Activated CD8-positive, alpha-beta memory T cell treated with anti-CD3 and anti-CD28 coated beads for 4 hours (primary cell): ENCODE measurements at regions not wholly inside any gene's neighbourhood (a gene's known extent, or its start where the extent isn't known, plus 50 kb on each side); places are given as distances from the start of the nearest gene placed in this dataset.
"Not testable (repeated sequence)": the region's sequence is repeated elsewhere in the genome, so short reads cannot be mapped to it uniquely, and the experiment has no call there.

Experiments
- DNase-seq, 2 donors: peaks; one replicate each; pipeline ENCODE4 v3.0.0-alpha.2; 2020; ENCODE audit warnings: low read depth in 2 of 2

- DNase-seq: no peak
These were observed 51.8 kb upstream of the AGR3 start for GRCh38 chr7:16933296-16934279.

DNA sequence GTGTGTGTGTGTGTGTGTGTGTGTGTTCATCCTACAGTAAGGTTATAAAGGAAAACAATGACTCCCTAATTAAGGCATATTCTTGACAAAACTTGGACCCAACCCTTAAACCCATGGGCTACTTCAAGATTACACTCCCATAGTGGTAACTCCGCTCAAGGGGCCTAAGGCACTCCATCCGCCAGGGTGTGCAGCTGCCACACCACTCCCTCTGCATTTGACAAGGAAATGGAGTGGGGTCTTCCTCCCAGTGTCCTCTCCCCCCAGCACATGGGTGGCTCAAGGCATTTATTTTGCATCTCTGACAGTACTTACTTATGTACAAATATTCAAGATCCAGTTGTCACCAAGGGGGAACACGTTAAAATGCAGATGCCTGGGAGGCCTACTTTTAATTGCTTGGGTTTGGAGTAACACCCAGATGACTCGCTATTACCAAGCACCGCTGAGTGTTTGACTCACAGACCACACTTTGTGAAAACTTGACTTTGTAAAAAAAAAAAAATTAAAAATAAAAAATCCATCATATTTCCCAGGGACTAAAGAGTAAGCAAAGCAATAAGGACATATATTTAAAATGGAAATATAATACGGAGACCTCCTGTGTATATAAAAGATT is 53.0 kb upstream of the AGR3 start:
- DNase-seq: no peak

GRCh38 chr7:16935341-16935735 is 53.6 kb upstream of the AGR3 start:
- DNase-seq: no peak

DNA sequence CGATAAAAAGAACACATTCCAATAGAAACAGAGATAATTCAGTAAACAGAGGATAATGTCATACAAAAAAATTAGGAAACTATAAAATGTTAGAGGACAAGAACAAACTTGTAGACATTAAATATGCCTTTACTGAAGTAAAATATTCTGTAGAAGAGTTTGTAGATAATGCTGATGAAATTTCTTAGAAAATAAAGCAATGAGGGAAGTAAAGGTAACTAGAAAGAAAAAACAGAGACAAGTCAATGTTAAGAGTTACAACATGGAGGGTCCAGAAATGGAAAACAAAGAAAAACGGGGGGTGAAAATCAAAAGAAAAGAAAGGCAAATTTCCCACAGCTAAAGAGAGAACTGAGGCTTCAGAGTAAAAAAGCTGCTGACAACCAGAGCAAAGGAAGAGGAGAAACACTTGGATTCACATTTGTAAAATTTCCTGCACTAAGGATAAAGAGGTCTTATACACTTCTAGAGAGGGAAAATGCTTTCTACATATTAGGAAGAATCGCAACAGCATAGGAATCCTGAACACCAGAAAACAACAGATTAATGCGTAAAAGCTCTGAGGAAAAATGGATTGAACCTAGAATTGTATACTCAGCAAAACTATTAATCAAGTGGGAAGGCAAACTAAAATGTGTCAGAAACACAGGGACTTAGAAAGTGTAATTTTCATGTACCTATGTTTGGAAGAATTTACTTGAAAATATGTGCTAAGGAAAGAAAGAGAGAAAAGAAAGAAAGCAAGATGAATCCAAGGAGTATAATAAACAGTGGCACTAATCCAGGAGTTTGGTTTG is 55.0 kb upstream of the AGR3 start:
- no peak for DNase-seq

DNA sequence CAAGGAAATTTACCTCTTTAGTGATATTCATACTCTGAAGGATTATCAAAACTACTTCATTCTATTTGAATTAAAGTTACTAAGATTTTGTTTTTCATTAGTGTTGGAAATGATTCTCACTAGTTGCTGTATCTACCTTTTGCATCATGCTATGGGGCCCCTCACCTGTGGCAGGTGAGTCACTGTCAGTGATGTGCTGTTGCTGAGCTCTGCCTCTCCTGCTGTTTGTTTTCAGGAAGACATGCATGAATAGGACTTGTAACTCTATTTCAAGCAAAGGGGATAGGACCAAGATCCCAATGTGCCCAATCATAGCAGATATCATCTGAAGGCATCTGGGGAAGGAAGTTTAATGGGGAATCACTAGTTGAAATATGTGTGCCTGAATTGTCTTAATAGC is 57.4 kb upstream of the AGR3 start:
- DNase-seq: no peak

- no peak for DNase-seq
These were observed 59.0 kb upstream of the AGR3 start for GRCh38 chr7:16940776-16941175.

DNA sequence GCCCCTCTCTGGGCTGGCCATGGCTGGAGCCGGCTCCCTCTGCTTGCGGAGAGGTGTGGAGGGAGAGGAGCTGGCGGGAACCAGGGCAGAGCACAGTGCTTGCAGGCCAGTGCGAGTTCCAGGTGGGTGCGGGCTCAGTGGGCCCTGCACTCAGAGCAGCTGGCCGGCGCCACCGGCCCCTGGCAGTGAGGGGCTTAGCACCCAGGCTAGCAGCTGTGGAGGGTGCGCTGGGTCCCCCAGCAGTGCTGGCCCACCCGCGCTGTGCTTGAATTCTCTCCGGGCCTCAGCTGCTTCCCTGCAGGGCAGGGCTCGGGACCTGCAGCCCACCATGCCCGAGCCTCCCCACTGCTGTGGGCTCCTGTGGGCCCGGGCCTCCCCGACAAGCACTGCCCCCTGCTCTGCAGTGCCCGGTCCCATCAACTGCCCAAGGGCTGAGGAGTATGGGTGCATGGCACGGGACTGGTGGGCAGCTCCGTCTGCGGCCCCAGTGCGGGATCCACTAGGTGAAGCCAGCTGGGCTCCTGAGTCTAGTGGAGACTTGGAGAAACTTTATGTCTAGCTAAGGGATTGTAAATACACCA is 61.2 kb upstream of the AGR3 start:
- DNase-seq: no peak

- DNase-seq: no peak
These were observed 63.2 kb upstream of the AGR3 start for GRCh38 chr7:16944936-16945335.

GRCh38 chr7:16945372-16945771 is 63.6 kb upstream of the AGR3 start:
- DNase-seq: no peak

DNA sequence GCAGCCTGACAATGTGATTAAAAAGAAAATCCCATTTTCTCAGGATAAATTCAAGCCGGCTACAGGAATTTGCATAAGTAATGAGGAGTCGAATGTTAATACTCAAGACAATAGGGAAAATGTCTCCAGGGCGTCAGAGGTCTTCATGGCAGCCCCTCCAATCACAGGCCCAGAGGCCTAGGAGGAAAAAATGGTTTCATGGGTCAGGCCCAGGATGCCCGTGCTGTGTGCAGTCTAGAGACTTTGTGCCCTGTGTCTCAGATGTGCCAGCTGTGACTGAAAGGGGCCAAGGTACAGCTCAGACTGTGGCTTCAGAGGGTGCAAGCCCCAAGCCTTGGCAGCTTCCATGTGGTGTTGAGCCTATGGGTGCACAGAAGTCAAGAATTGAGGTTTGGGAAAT is 66.3 kb upstream of the AGR3 start:
- not testable (repeated sequence) for DNase-seq

DNA sequence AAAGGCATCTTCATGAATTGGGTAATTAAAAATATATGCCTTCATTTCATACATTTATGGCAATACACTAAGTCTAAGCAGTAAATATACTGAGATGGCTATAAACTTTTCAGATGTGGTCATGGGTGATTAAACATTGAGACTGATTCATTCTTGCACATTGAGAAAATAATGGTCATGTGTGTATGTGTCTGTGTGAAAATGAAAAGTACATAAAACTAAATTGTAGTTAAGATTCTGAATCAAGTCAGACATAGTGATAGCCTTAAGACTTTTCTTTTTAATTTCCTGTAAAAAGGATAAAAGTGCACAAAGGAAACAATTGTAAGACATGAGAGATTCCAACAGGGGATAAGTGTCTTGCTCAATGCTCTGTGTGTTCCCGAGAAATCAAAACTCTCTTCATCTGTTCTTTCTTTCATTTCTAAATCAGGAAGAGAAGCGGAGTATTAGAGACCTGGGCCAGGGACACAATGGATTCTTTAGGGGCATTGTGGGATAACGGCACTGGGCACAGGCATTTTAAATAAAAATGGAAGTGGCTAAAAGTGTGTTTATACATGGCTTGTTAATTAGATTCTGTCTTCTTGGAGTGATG is 69.8 kb upstream of the AGR3 start:
- no peak for DNase-seq

GRCh38 chr7:16954321-16954720 is 72.5 kb upstream of the AGR3 start:
- no peak for DNase-seq

DNA sequence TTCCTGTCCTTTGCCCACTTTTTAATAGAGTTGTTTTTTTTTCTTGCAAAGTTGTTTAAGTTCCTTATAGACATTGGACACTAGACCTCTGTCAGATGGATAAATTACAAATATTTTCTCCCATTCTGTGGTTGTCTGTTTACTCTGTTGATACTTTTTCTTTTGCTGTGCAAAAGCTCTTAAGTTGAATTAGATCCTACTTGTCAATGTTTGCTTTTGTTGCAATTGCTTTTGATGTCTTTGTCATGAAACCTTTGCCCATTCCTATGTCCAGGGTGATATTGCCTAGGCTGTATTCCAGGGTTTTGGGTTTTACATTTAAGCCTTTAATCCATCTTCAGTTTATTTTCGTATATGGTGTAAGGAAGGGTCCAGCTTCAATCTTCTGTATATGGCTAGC is 76.9 kb upstream of the AGR3 start:
- DNase-seq: no peak

DNA sequence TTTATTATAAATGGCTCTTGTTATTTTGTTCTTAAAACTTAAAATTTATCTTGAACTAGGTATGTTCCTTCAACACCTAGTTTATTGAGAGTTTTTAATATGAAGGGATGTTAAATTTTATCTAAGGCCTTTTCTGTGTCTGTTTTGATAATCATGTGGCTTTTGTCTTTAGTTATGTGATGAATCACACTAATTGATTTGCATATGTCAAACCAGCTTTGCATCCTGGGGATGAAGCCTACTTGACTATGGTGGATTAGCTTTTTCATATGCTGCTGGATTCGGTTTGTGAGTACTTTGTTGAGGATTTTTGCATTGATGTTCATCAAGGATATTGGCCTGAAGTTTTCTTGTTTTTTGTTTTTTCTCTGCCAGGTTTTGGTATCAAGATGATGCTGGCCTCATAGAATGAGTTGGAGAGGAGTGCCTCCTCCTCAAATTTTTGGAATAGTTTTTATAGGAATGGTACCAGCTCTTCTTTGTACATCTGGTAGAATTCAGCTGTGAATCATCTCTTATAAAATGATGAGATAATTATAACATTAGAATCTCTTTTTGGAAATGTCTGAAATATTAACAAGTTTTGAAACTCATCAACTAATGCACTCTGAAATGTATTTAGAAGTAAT is 78.7 kb upstream of the AGR3 start:
- no peak for DNase-seq

GRCh38 chr7:16961641-16962040 is 79.9 kb upstream of the AGR3 start:
- DNase-seq: no peak

- no peak for DNase-seq
These were observed 81.3 kb upstream of the AGR3 start for GRCh38 chr7:16963044-16963443.

DNA sequence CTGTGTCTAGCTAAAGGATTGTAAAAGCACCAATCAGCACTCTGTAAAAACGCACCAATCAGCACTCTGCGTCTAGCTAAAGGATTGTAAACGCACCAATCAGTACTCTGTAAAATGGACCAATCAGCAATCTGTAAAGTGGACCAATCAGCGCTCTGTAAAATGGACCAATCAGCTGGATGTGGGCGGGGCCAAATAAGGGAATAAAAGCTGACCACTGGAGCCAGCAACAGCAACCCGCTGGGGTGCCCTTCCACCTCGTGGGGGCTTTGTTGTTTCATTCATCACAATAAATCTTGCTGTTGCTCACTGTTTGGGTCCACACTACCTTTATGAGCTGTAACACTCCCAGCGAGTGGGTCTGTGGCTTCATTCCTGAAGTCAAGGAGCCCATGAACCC is 83.9 kb upstream of the AGR3 start:
- DNase-seq: not testable (repeated sequence)

GRCh38 chr7:16967300-16967811 is 85.6 kb upstream of the AGR3 start:
- no peak for DNase-seq

GRCh38 chr7:16970732-16971482 is 89.1 kb upstream of the AGR3 start:
- DNase-seq: no peak

DNA sequence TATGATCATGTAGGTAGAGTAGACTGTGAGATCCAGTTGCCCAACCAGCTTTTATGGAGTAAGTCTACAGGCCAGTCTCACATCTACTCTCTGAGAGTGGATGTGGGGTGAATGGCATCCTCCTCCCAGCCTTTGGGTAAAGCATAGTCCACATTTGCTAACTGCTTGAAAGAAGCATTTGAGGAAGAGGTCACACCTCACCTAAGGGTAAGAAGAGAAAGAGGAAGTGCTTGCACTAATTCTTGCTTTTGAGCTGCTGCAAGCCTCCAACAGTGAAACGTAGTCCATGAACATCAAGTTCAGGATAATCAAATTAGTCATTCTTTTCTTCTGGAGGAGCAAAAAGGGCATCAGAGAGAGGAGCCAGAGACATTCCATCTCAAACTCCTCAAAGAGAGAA is 93.9 kb upstream of the AGR3 start:
- DNase-seq: no peak
